Activated CD8-positive, alpha-beta memory T cell treated with anti-CD3 and anti-CD28 coated beads, Interleukin-2, amount 50 U/mL, for 1 hour (primary cell): ENCODE measurements at regions not wholly inside any gene's neighbourhood (a gene's known extent, or its start where the extent isn't known, plus 50 kb on each side); places are given as distances from the start of the nearest gene placed in this dataset.

Experiments used
- DNase-seq: peaks from one replicate; pipeline ENCODE4 v3.0.0-alpha.2; 2020; ENCODE audit errors: extremely low read depth

- no peak for DNase-seq
Observed at GRCh38 chr13:40453351-40454021, 213.0 kb downstream of the FOXO1 start.

- DNase-seq, result no peak
Observed at GRCh38 chr13:40456397-40456953, 210.0 kb downstream of the FOXO1 start.

- no peak for DNase-seq
Observed at GRCh38 chr13:40456979-40457553, 209.4 kb downstream of the FOXO1 start.

- no peak for DNase-seq
Observed at GRCh38 chr13:40457929-40458719, 208.3 kb downstream of the FOXO1 start.

- DNase-seq, result no peak
Observed at GRCh38 chr13:40458720-40458990, 207.8 kb downstream of the FOXO1 start.

GRCh38 chr13:40460116-40460515, 206.3 kb downstream of the FOXO1 start:
- DNase-seq, result no peak

GRCh38 chr13:40464337-40465014, 202.0 kb downstream of the FOXO1 start:
- DNase-seq, result no peak

- DNase-seq, result no peak
Observed at GRCh38 chr13:40465015-40465390, 201.4 kb downstream of the FOXO1 start.

GRCh38 chr13:40466272-40466671, 200.2 kb downstream of the FOXO1 start:
- DNase-seq, result no peak

GRCh38 chr13:40468227-40468838, 198.1 kb downstream of the FOXO1 start:
- DNase-seq, result no peak

- DNase-seq, result no peak
Observed at GRCh38 chr13:40469581-40470310, 196.7 kb downstream of the FOXO1 start.

GRCh38 chr13:40470660-40471059, 195.8 kb downstream of the FOXO1 start:
- DNase-seq, result no peak

GRCh38 chr13:40471076-40471475, 195.4 kb downstream of the FOXO1 start:
- DNase-seq, result no peak

- no peak for DNase-seq
Observed at GRCh38 chr13:40471911-40472310, 194.5 kb downstream of the FOXO1 start.

GRCh38 chr13:40472427-40473220, 193.8 kb downstream of the FOXO1 start:
- no peak for DNase-seq

- DNase-seq, result no peak
Observed at GRCh38 chr13:40475617-40476016, 190.8 kb downstream of the FOXO1 start.

- DNase-seq, result no peak
Observed at GRCh38 chr13:40476175-40476958, 190.1 kb downstream of the FOXO1 start.

GRCh38 chr13:40477623-40478608, 188.5 kb downstream of the FOXO1 start:
- no peak for DNase-seq
